ENCODE measurements at regions not wholly inside any gene's neighbourhood (a gene's known extent, or its start where the extent isn't known, plus 50 kb on each side); places are given as distances from the start of the nearest gene placed in this dataset.

GRCh38 chr16:55088098-55088497 lies 157.4 kb downstream of the IRX5 start:
- TF ChIP-seq EZH2 (IDR thresholded peaks at IDR 0.05; ENCODE audit: borderline replicate concordance, low read length) (no peak), CTCF (conservative IDR thresholded peaks at IDR 0.05 in 1 of 2, IDR thresholded peaks at IDR 0.05 in 1 of 2; ENCODE audit: extremely low read depth in 1 of 2, insufficient read depth in 1 of 2, low read depth in 1 of 2, low read length in 2 of 2) (no peak)
